ENCODE measurements at regions not wholly inside any gene's neighbourhood (a gene's known extent, or its start where the extent isn't known, plus 50 kb on each side); places are given as distances from the start of the nearest gene placed in this dataset.
"Not testable (repeated sequence)": the region's sequence is repeated elsewhere in the genome, so short reads cannot be mapped to it uniquely, and the experiment has no call there.

DNA sequence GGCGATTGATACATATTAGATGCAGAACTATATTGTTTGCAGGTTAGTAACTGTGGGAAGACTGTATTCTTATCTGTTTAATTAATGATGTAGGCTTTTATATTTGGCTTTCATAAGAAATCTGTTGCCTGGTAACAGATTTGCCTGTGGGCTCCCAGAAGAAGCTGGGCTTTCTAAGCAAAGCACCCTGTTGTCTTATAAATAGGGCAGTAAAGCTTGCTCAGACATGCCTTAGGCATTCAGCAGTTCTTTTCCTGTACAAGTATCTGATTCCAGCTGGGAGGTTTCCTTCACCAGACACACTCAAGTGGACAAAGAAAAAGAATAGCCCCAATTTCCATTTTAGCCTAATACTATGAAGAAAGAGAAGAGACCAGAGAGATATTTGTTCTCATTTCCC lies 524.0 kb downstream of the LRRIQ3 start:
- Histone ChIP-seq H3K36me3 (no peaks in the 10 kb centered on the region), H3K4me1 (ENCODE audit: control insufficient read depth in 1 of 2, low read depth in 2 of 2) (no peaks in the 10 kb centered on the region), H3K9me3 (no peaks in the 10 kb centered on the region), H3K27ac (no peak overlapping the region), H3K4me3 (no peak overlapping the region), H3K27me3 (replicated peaks; ENCODE audit: insufficient read depth) (no peaks in the 10 kb centered on the region)
- DNase-seq (ENCODE audit: low spot score) (no peak), ATAC-seq (ENCODE audit: insufficient number of reproducible peaks, low FRiP score, low read depth) (no peak)
- TF ChIP-seq, protein P1, sequence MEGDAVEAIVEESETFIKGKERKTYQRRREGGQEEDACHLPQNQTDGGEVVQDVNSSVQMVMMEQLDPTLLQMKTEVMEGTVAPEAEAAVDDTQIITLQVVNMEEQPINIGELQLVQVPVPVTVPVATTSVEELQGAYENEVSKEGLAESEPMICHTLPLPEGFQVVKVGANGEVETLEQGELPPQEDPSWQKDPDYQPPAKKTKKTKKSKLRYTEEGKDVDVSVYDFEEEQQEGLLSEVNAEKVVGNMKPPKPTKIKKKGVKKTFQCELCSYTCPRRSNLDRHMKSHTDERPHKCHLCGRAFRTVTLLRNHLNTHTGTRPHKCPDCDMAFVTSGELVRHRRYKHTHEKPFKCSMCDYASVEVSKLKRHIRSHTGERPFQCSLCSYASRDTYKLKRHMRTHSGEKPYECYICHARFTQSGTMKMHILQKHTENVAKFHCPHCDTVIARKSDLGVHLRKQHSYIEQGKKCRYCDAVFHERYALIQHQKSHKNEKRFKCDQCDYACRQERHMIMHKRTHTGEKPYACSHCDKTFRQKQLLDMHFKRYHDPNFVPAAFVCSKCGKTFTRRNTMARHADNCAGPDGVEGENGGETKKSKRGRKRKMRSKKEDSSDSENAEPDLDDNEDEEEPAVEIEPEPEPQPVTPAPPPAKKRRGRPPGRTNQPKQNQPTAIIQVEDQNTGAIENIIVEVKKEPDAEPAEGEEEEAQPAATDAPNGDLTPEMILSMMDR (IDR thresholded peaks at IDR 0.05) = no peak

DNA sequence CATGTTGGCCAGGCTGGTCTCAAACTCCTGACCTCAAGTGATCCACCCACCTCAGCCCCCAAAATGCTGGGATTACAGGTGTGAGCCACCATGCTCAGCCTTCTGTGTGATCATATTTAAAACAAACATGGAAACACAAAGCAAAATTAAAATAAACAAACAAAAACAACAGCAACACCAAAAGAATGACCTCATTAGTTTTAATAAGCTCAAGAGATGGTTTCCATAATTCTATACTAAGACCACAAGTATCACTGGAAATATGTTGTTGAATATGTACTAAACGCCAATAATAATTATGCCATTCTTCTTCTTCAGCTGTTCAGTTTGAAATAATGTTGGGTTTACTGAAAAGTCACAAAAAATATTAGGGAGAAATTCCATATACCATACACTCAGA lies 526.4 kb downstream of the LRRIQ3 start:
- Histone ChIP-seq H3K4me1 (ENCODE audit: control insufficient read depth in 1 of 2, low read depth in 2 of 2) (no peaks in the 10 kb centered on the region), H3K4me3 (no peak overlapping the region), H3K27me3 (replicated peaks; ENCODE audit: insufficient read depth) (no peaks in the 10 kb centered on the region), H3K36me3 (no peaks in the 10 kb centered on the region), H3K9me3 (no peaks in the 10 kb centered on the region), H3K27ac (no peak overlapping the region)
- ATAC-seq (ENCODE audit: insufficient number of reproducible peaks, low FRiP score, low read depth) = no peak
- TF ChIP-seq, protein P1 (IDR thresholded peaks at IDR 0.05) = no peak
- no peak for DNase-seq (ENCODE audit: low spot score)

DNA sequence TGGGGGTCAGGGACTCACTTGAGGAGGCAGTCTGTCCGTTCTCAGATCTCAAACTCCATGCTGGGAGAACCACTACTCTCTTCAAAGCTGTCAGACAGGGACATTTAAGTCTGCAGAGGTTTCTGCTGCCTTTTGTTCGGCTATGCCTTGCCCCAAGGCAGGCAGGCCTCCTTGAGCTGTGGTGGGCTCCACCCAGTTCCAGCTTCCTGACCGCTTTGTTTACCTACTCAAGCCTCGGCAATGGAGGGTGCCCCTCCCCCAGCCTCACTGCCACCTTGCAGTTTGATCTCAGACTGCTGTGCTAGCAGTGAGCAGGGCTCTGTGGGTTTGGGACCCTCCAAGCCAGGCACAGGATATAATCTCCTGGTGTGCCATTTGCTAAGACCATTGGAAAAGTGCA lies 530.0 kb downstream of the LRRIQ3 start:
- H3K4me1 ChIP-seq (ENCODE audit: control insufficient read depth in 1 of 2, low read depth in 2 of 2); H3K36me3 ChIP-seq; H3K27me3 ChIP-seq (replicated peaks; ENCODE audit: insufficient read depth); H3K9me3 ChIP-seq; H3K27ac ChIP-seq; DNase-seq (ENCODE audit: low spot score); ATAC-seq (ENCODE audit: insufficient number of reproducible peaks, low FRiP score, low read depth); H3K4me3 ChIP-seq: not testable (repeated sequence)

DNA sequence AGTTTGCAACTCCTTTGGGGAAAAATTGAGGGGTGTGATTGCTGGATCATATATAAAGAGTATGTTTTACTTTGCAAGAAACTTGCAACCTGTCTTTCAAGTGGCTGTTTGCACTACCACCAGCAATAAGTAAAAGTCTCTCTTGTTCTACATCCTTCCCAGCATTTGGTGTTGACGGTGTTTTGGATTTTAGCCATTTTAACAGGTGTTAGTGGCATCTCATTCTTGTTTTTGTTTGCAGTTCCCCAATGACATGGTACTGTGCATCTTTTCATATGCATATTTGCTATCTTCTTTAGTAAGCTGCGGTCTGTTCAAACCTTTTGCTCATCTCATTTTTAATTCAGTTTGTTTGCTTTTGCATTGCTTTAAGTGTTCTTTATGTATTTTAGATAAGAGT lies 535.5 kb downstream of the LRRIQ3 start:
- Histone ChIP-seq H3K4me3 (no peak overlapping the region), H3K9me3 (no peaks in the 10 kb centered on the region), H3K27ac (no peak overlapping the region), H3K36me3 (no peaks in the 10 kb centered on the region), H3K27me3 (replicated peaks; ENCODE audit: insufficient read depth) (no peaks in the 10 kb centered on the region), H3K4me1 (ENCODE audit: control insufficient read depth in 1 of 2, low read depth in 2 of 2) (no peaks in the 10 kb centered on the region)
- ATAC-seq (ENCODE audit: insufficient number of reproducible peaks, low FRiP score, low read depth) (no peak), DNase-seq (ENCODE audit: low spot score) (no peak)
- TF ChIP-seq, protein P1 (IDR thresholded peaks at IDR 0.05) = no peak

DNA sequence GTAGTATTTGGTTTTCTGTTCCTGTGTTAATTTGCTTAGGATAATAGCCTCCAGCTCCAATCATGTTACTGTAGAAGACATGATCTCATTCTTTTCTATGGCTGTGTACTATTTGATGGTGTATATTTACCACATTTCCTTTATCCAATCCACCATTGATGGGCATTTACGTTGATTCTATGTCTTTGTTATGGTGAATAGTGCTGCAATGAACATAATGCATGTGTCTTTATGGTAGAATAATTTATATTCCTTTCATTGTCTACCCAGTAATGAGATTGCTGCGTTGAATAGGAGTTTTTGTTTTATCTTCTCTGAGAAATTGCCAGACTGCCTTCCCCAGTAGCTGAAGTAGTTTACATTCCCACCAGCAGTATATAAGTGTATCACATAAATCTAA lies 538.8 kb downstream of the LRRIQ3 start:
- TF ChIP-seq, protein P1 (IDR thresholded peaks at IDR 0.05) = no peak
- Histone ChIP-seq H3K27ac (no peak overlapping the region), H3K9me3 (no peaks in the 10 kb centered on the region), H3K4me3 (no peak overlapping the region), H3K27me3 (replicated peaks; ENCODE audit: insufficient read depth) (no peaks in the 10 kb centered on the region), H3K4me1 (ENCODE audit: control insufficient read depth in 1 of 2, low read depth in 2 of 2) (no peaks in the 10 kb centered on the region), H3K36me3 (no peaks in the 10 kb centered on the region)
- DNase-seq (ENCODE audit: low spot score) = no peak
- ATAC-seq (ENCODE audit: insufficient number of reproducible peaks, low FRiP score, low read depth) = no peak

DNA sequence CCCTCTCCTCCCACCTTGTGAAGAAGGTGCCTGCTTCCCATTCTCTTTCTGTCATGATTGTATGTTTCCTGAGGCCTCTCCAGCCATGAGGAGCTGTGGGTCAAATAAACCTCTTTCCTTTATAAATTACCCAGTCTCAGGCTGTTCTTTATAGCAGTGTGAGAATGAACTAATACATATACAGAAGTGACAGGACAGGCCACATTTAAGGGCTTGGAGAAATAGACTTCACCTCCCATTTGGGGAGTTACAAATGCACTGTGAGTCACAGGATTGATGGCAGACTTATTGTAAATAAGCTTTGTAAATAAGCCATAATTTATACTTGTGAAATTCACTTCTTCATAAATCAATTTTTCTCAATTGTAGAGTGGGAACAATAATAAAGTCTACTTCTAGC lies 543.3 kb downstream of the LRRIQ3 start:
- TF ChIP-seq, protein P1 (IDR thresholded peaks at IDR 0.05) = no peak
- Histone ChIP-seq H3K36me3 (no peaks in the 10 kb centered on the region), H3K27ac (no peak overlapping the region), H3K27me3 (replicated peaks; ENCODE audit: insufficient read depth) (no peaks in the 10 kb centered on the region), H3K4me3 (no peak overlapping the region), H3K9me3 (no peaks in the 10 kb centered on the region), H3K4me1 (ENCODE audit: control insufficient read depth in 1 of 2, low read depth in 2 of 2) (no peaks in the 10 kb centered on the region)
- ATAC-seq (ENCODE audit: insufficient number of reproducible peaks, low FRiP score, low read depth) = no peak
- no peak for DNase-seq (ENCODE audit: low spot score)

All from thoracic aorta (tissue), 2 donors.